ENCODE measurements at regions not wholly inside any gene's neighbourhood (a gene's known extent, or its start where the extent isn't known, plus 50 kb on each side); places are given as distances from the start of the nearest gene placed in this dataset.
"Not testable (repeated sequence)": the region's sequence is repeated elsewhere in the genome, so short reads cannot be mapped to it uniquely, and the experiment has no call there.

GRCh38 chr6:30816791-30817739 lies 67.3 kb upstream of the DDR1 start:
- H3K36me3 ChIP-seq (ENCODE audit: control insufficient read depth, insufficient read depth, low read length): no peaks in the 10 kb centered on the region
- no peak overlapping the region for H3K4me3 ChIP-seq
- H3K4me1 ChIP-seq (replicated peaks in 1 of 2; ENCODE audit: control insufficient read depth in 2 of 2, insufficient read depth in 2 of 2, low read length in 2 of 2): peaks cover 36 to 56% of the 10 kb centered on the region in 2 experiments
- ChIA-PET CTCF (ENCODE audit: low intra/inter-chr PET ratio) (no interaction called here), POLR2A (interaction anchor here (1.6 kb wide), 1 partner anchor 47 kb away, joined by 4 read pairs; no protein-coding TSS in a partner anchor)
- no peaks in the 10 kb centered on the region for H3K27me3 ChIP-seq (ENCODE audit: control insufficient read depth in 2 of 2, insufficient read depth in 2 of 2, low read length in 2 of 2)
- BruUV-seq (replicated peaks): no TSS peak
- H3K27ac ChIP-seq (ENCODE audit: extremely low read depth, low read depth, low read length): no peak overlapping the region
- H3K79me2 ChIP-seq (ENCODE audit: control insufficient read depth, insufficient read depth, low read length): no peaks in the 10 kb centered on the region
- no peaks in the 10 kb centered on the region for H3K9me3 ChIP-seq (replicated peaks; ENCODE audit: control insufficient read depth, insufficient read depth, low read depth, low read length)
- H3K9me1 ChIP-seq (ENCODE audit: control insufficient read depth, insufficient read depth, low read length): peaks cover 3% of the 10 kb centered on the region
- no peak for FAIRE-seq
- WGBS (ENCODE audit: insufficient coverage, low coverage, missing lambda C conversion rate): 77% methylated on average over 9 of the region's 9 CpGs
- DNase-seq (ENCODE audit: extremely low read depth in 1 of 4, low spot score in 3 of 4): no peak
- no peak overlapping the region for H3K9ac ChIP-seq (ENCODE audit: insufficient read depth in 1 of 2, low read depth in 2 of 2, low read length in 2 of 2)
- TF ChIP-seq NRF1 (conservative IDR thresholded peaks at IDR 0.05 in 1 of 2, IDR thresholded peaks at IDR 0.05 in 1 of 2) (no peak), ZNF121 (CRISPR knock-in tag; conservative IDR thresholded peaks at IDR 0.05) (peak; percentile 56; the same call in 1 of the 2 replicates)
- H2AFZ ChIP-seq (ENCODE audit: low read depth, low read length): no peak overlapping the region
- intact Hi-C loops (cut with micrococcal nuclease) (loop anchor here (10.0 kb wide), 1 partner anchor 132 kb away; the partner anchor contains the start of gene PPP1R18), in situ Hi-C loops (cut with MboI) (no loop called here)
- no peak for ATAC-seq
- no peak overlapping the region for H3K4me2 ChIP-seq (ENCODE audit: insufficient read depth, low read length)
- H4K20me1 ChIP-seq (replicated peaks; ENCODE audit: control insufficient read depth, insufficient read depth, low read length): no peaks in the 10 kb centered on the region

GRCh38 chr6:30816296-30816695 lies 68.0 kb upstream of the DDR1 start:
- in situ Hi-C loops (cut with MboI); H2AFZ ChIP-seq (ENCODE audit: low read depth, low read length); H3K9me3 ChIP-seq (replicated peaks; ENCODE audit: control insufficient read depth, insufficient read depth, low read depth, low read length); BruUV-seq (replicated peaks); H3K36me3 ChIP-seq (ENCODE audit: control insufficient read depth, insufficient read depth, low read length); H3K4me2 ChIP-seq (ENCODE audit: insufficient read depth, low read length); CTCF ChIA-PET (ENCODE audit: low intra/inter-chr PET ratio); H3K9me1 ChIP-seq (ENCODE audit: control insufficient read depth, insufficient read depth, low read length); H3K27me3 ChIP-seq (ENCODE audit: control insufficient read depth in 2 of 2, insufficient read depth in 2 of 2, low read length in 2 of 2); ATAC-seq; H3K9ac ChIP-seq (ENCODE audit: insufficient read depth in 1 of 2, low read depth in 2 of 2, low read length in 2 of 2); FAIRE-seq; H3K79me2 ChIP-seq (ENCODE audit: control insufficient read depth, insufficient read depth, low read length); H3K27ac ChIP-seq (ENCODE audit: extremely low read depth, low read depth, low read length); DNase-seq (ENCODE audit: extremely low read depth in 1 of 4, low spot score in 3 of 4); H3K4me3 ChIP-seq; H4K20me1 ChIP-seq (replicated peaks; ENCODE audit: control insufficient read depth, insufficient read depth, low read length): not testable (repeated sequence)
- TF ChIP-seq RBFOX2 (IDR thresholded peaks at IDR 0.05; ENCODE audit: low read depth, low read length): peak; percentile 45; the same call in 1 of the 2 replicates
- TF ChIP-seq ZBTB33 (CRISPR knock-in tag; IDR thresholded peaks at IDR 0.05): peak; percentile 82
- POLR2A ChIA-PET: interaction anchor here (1.4 to 2.3 kb wide), 5 partner anchors 21 to 72 kb away, joined by 4 to 12 read pairs (median 4); partner anchors contain the start of gene IER3
- H3K4me1 ChIP-seq (replicated peaks in 1 of 2; ENCODE audit: control insufficient read depth in 2 of 2, insufficient read depth in 2 of 2, low read length in 2 of 2): peaks cover 42 to 56% of the 10 kb centered on the region in 2 experiments
- 86% methylated on average over 6 of the region's 34 CpGs for WGBS (ENCODE audit: insufficient coverage, low coverage, missing lambda C conversion rate)
- intact Hi-C loops (cut with micrococcal nuclease): loop anchor here (10.0 kb wide), 1 partner anchor 131 kb away; the partner anchor contains the start of gene PPP1R18

Data from K562 (cell line).